ENCODE measurements at regions not wholly inside any gene's neighbourhood (a gene's known extent, or its start where the extent isn't known, plus 50 kb on each side); places are given as distances from the start of the nearest gene placed in this dataset.
A peak's percentile ranks its signal among the peaks of the same experiment; 100 is the strongest.

- no peak for DNase-seq
Observed at GRCh38 chr15:87805117-87805820, 451.3 kb downstream of the NTRK3 start.

GRCh38 chr15:87804451-87804850, 452.1 kb downstream of the NTRK3 start:
- no peak for DNase-seq

GRCh38 chr15:87799838-87800237, 456.7 kb downstream of the NTRK3 start:
- no peak for DNase-seq

- DNase-seq = no peak
Observed at GRCh38 chr15:87799428-87799827, 457.1 kb downstream of the NTRK3 start.

GRCh38 chr15:87793725-87794124, 462.8 kb downstream of the NTRK3 start:
- DNase-seq = no peak

GRCh38 chr15:87792250-87793040, 464.1 kb downstream of the NTRK3 start:
- DNase-seq = no peak

GRCh38 chr15:87781959-87782625, 474.4 kb downstream of the NTRK3 start:
- DNase-seq = no peak

- DNase-seq = no peak
Observed at GRCh38 chr15:87779746-87780145, 476.8 kb downstream of the NTRK3 start.

- DNase-seq = no peak
Observed at GRCh38 chr15:87778358-87778757, 478.2 kb downstream of the NTRK3 start.

- peak; percentile 74 for DNase-seq
Observed at GRCh38 chr15:87777054-87777561, 479.4 kb downstream of the NTRK3 start.

- no peak for DNase-seq
Observed at GRCh38 chr15:87767516-87767915, 489.0 kb downstream of the NTRK3 start.

GRCh38 chr15:87764461-87765240, 491.9 kb downstream of the NTRK3 start:
- peak; percentile 73 for DNase-seq

- DNase-seq = no peak
Observed at GRCh38 chr15:87763837-87764236, 492.7 kb downstream of the NTRK3 start.

- DNase-seq = peak; percentile 84
Observed at GRCh38 chr15:87761736-87762509, 494.6 kb downstream of the NTRK3 start.

GRCh38 chr15:87760547-87761314, 495.8 kb downstream of the NTRK3 start:
- no peak for DNase-seq

- DNase-seq = no peak
Observed at GRCh38 chr15:87758794-87759418, 497.6 kb downstream of the NTRK3 start.

GRCh38 chr15:87757084-87757483, 499.5 kb downstream of the NTRK3 start:
- DNase-seq = peak; percentile 10

GRCh38 chr15:87756072-87756471, 500.5 kb downstream of the NTRK3 start:
- DNase-seq = no peak

GRCh38 chr15:87755226-87755625, 501.3 kb downstream of the NTRK3 start:
- DNase-seq = peak; percentile 17

GRCh38 chr15:87753539-87753938, 503.0 kb downstream of the NTRK3 start:
- no peak for DNase-seq

All from suppressor macrophage treated with lipopolysaccharide for 4 hours (primary cell).